ENCODE measurements at regions not wholly inside any gene's neighbourhood (a gene's known extent, or its start where the extent isn't known, plus 50 kb on each side); places are given as distances from the start of the nearest gene placed in this dataset.

GRCh38 chr21:39040494-39041110, 142.6 kb downstream of the PSMG1 start:
- no peak for TF ChIP-seq CTCF (IDR thresholded peaks at IDR 0.05)
- TF ChIP-seq SIN3A (IDR thresholded peaks at IDR 0.05; ENCODE audit: borderline replicate concordance, insufficient read depth, low read depth, low read length): no peak
- TF ChIP-seq POLR2AphosphoS5 (IDR thresholded peaks at IDR 0.05; ENCODE audit: low read depth, low read length): no peak
